CD4-positive, alpha-beta T cell treated with Interferon alpha-2 for 1 hour (primary cell): ENCODE measurements at regions not wholly inside any gene's neighbourhood (a gene's known extent, or its start where the extent isn't known, plus 50 kb on each side); places are given as distances from the start of the nearest gene placed in this dataset.
"Not testable (repeated sequence)": the region's sequence is repeated elsewhere in the genome, so short reads cannot be mapped to it uniquely, and the experiment has no call there.

Experiments
- DNase-seq, 2 donors: peaks; one replicate each; pipeline ENCODE4 v3.0.0-alpha.2; 2020 to 2022

GRCh38 chr10:44752451-44753441, 158.4 kb upstream of the TMEM72 start:
- no peak for DNase-seq

GRCh38 chr10:44754355-44754754, 156.8 kb upstream of the TMEM72 start:
- not testable (repeated sequence) for DNase-seq

GRCh38 chr10:44755481-44755880, 155.7 kb upstream of the TMEM72 start:
- no peak for DNase-seq

- no peak for DNase-seq
These were observed 154.9 kb upstream of the TMEM72 start for GRCh38 chr10:44756216-44756615.

DNA sequence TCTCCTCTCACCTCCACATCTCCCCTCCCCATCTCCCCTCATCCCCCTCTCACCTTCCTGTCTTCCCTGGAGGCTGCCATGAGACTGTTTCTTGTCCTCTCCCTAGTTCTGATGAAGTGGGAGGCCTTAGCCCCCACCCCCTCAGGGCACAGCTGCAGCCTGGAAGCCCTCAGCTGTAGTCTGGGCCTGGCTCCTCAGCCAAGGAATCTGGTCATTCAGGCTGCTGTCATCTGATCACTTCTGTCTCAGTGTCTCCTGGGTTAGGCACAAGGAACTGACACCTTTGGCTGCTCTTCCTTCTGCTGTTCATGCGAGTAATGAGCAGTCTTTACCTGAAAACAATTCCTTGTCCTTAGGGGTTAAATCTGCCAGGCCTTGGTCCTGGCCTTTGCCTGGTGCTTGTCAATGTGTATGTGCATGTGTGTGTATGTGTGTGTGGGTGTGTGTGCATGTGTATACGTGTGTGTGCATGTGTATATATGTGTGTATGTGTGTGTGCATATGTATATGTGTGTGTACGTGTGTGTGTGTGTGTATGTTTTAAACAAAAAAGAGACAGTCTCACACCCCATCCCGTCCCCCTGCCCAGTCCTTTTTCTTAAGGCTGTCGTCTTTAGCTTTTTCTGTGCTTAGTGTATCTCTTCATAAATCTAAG, 153.5 kb upstream of the TMEM72 start:
- no peak for DNase-seq

DNA sequence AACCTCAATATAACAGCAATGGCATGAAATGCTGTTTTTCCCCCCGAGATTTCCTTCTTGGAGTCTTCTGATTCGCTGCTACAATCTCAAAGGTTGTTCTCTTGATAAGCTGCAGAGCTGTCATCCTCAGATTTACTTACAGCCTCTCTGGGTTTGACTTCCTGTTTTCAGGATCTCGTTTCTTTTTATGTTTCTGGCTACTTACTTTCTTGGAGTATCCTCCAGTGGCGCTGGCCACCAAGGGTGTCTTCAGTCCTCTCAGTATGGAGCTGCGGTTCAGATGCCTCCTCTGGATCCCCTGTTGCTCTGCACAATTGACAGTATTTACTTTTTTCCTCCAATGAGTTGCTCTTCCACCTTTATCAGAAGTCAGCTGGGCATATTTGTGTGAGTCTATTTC, 152.0 kb upstream of the TMEM72 start:
- no peak for DNase-seq

- no peak for DNase-seq
These were observed 150.6 kb upstream of the TMEM72 start for GRCh38 chr10:44760513-44760912.

DNA sequence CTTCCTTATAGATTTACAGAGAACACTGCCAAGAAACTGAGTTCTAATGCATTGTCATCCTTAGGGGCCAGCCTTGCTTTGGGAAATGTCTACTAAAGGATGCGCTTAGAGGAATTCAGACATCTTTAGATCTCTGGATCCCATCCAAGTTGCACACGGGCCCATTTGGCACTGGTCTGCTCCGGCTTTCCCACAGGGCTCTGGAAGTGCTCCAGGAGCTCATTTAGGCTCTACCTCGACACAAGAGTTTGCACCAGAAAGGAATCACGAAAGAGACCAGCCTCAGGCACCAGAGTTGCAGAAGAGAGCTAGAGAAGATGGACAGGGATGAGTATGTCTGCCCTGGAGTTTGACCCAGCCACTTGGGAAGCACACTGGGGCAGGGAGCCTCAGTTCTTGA, 150.1 kb upstream of the TMEM72 start:
- no peak for DNase-seq

DNA sequence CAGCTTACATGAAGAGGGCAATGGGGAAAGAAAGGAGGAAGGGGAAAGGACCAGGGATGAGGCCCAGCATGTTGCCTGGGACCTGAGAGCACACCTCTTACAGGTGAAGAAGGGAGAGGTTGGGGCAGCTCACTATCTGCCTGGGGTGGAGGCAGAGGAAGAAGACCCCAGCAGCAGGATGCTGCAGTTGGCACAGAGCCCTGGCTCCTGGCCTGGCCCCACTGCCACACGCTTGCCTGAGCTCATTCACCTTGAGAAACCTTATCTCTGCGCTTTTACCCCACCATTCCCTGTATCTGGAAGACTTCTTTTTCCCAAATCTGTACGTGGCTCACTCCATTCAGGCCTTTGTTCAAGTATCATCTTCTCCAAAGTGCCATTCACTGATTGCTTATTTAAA, 147.8 kb upstream of the TMEM72 start:
- DNase-seq: no peak

- no peak for DNase-seq
These were observed 145.8 kb upstream of the TMEM72 start for GRCh38 chr10:44765299-44765698.

GRCh38 chr10:44766631-44767030, 144.5 kb upstream of the TMEM72 start:
- DNase-seq: no peak

GRCh38 chr10:44769450-44769849, 141.7 kb upstream of the TMEM72 start:
- no peak for DNase-seq

GRCh38 chr10:44771233-44771995, 139.7 kb upstream of the TMEM72 start:
- DNase-seq: no peak

- DNase-seq: no peak
These were observed 137.6 kb upstream of the TMEM72 start for GRCh38 chr10:44773565-44773964.

- DNase-seq: no peak
These were observed 136.3 kb upstream of the TMEM72 start for GRCh38 chr10:44774676-44775401.

DNA sequence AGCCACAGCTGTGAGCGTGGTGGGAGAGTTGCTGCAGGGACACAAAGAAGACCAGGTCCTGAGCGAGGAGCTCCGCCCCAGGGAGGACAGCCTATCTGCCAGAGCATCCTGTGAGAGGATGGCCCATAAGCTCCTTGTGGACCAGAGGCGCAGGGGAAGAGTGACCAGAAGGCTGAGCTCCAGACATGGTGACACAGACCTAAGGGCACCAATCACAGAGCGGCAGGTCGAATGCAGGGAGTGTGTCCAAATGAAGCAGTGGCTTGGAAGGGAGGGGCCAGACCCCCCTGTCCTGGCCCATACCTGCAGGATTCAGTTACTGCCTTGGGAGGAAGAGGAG, 135.8 kb upstream of the TMEM72 start:
- no peak for DNase-seq

DNA sequence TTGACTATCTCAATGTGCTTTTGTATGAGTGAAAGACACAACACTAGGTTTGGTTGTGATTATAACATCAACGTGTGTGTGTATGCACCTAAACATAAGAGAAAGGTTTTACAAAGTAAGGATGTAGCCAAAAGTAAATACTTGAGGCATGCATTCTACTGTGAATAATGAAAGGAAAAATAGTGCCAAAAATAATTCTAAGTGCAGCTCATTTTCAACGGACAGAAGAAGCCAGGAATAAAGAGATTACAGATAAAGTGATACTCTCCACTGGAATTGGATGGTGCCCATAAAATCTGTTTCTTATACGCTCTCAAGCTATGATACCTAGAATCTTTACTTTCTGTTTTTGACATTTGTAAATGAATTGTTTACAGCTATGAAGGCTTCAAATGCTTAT, 135.0 kb upstream of the TMEM72 start:
- DNase-seq: no peak

- DNase-seq: no peak
These were observed 131.6 kb upstream of the TMEM72 start for GRCh38 chr10:44779511-44779910.

- DNase-seq: no peak
These were observed 130.7 kb upstream of the TMEM72 start for GRCh38 chr10:44780426-44780825.

DNA sequence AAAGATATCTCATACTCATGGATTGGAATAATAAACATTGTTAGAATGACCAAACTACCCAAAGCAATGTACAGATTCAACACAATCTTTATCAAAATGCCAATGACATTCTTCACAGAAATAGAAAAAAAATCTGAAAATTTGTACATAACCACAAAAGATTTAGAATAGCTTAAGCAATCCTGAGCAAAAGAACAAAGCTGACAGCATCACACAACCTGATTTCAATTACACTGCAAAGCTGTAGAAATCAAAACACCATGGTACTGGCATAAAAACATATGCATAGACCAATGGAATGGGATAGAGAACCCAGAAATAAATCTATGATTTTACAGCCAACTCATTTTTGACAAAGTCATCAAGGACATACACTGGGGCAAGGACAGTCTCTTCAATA, 130.0 kb upstream of the TMEM72 start:
- no peak for DNase-seq

DNA sequence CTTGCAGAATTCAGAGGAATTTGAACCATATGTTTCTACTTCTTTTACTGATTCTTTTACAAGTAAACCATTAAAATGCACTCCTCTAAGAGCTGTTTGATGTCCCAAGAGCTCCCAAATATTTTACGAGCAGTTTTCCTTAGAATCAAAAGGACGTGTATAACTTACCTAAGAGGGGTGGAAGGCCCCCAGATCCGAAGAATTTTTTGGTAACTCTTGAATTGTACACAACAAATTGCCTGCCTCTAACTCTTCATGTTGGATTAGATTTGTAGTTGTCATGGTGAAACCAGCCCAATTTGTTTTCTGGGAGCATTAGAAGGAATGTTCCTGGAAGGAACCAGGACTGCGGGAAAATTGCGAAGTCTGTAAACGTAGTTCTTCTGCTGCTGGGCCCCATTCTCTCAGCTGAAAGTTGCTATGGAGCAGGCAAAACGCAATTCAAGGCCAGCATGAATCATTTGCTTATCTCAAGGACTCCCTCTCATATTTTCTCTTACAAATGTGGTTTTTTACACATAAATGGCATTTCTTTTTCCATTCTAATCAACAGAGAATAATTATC, 124.8 kb upstream of the TMEM72 start:
- DNase-seq: no peak

- no peak for DNase-seq
These were observed 123.6 kb upstream of the TMEM72 start for GRCh38 chr10:44787480-44788075.
